ENCODE measurements at regions not wholly inside any gene's neighbourhood (a gene's known extent, or its start where the extent isn't known, plus 50 kb on each side); places are given as distances from the start of the nearest gene placed in this dataset.

DNA sequence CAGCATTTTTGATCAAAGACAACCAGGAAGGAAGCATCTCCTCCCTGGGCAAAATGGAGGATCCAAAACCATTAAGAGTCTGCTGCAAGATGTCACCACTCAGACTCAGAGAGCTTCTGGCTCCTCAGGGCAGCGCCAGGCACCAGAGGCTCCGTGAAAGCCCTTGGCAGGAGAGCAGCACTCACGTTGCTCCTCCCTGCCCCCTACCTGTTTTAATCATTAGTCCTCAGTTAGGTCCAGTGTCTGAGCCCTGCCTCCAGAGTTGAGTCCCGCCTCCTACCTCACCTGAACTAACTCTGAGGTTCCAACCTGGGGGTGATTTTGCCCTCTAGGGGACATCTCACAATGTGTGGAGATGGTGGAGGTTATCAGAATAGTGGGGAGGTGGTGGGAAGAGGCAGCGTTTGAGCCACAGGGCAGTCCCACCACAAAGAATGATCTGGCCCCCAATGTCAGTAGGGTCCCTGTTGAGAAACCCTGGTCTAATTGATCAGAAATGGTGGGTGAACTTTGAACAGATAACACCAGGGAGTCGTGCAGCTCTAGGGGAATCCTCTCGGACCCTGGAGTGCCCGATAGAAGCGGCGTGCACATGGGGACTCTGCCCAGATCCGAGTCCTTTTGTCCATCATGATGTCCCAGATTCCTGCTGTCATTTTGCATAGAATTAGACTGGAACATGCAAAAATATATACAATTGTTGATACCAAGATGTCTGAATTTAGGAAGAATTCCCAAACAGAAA lies 156.7 kb upstream of the DIO3 start:
- Histone ChIP-seq H3K9ac (no peak overlapping the region), H3K4me1 (peaks cover 11% of the 10 kb centered on the region), H3K27ac (no peak overlapping the region), H4K20me1 (no peaks in the 10 kb centered on the region), H3K36me3 (no peaks in the 10 kb centered on the region), H3K4me2 (no peak overlapping the region), H3K27me3 (peaks cover 17% of the 10 kb centered on the region), H3K4me3 (no peak overlapping the region), H3K9me3 (no peaks in the 10 kb centered on the region)
- TF ChIP-seq Cebpa-rat (IDR thresholded peaks at IDR 0.05), result no peak

DNA sequence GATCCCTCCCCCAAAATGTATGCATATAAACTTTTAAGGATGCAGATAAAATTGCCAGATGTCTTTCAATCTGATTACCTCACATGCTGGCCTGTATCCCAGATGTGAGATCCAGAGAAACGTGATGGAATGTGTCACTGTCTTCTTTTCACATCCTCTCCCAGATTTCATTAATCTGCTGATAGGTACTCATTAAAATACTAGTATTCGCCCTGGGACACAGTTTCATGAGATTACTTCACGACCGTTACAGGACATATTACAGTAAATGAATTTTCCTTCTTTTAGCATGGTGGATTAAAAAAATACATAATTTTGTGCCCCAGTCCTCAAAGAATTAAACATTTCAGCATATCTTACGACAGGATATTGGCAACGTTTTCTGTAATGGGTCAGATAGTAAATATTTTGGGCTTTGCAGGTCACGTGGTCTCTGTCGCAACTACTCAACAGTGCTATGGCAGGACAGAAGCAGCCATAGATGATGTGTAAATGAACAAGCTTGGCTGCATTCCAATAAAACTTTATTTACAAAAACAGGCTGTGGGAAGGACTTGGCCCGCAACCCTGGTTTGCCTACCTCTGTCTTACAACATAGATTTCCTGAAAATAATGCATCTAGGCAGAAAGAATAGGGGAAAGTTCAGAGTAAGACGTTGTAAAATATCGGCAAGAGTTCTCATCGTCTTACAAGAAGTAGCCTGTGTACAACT lies 156.0 kb upstream of the DIO3 start:
- no peak overlapping the region for H3K4me3 ChIP-seq
- H3K4me1 ChIP-seq, result peaks cover 16% of the 10 kb centered on the region
- no peak overlapping the region for H3K27ac ChIP-seq
- H3K36me3 ChIP-seq, result no peaks in the 10 kb centered on the region
- no peak overlapping the region for H3K4me2 ChIP-seq
- no peak overlapping the region for H3K9ac ChIP-seq
- TF ChIP-seq Cebpa-rat (IDR thresholded peaks at IDR 0.05), result no peak
- peaks cover 14% of the 10 kb centered on the region for H3K27me3 ChIP-seq
- no peaks in the 10 kb centered on the region for H3K9me3 ChIP-seq
- H4K20me1 ChIP-seq, result no peaks in the 10 kb centered on the region

DNA sequence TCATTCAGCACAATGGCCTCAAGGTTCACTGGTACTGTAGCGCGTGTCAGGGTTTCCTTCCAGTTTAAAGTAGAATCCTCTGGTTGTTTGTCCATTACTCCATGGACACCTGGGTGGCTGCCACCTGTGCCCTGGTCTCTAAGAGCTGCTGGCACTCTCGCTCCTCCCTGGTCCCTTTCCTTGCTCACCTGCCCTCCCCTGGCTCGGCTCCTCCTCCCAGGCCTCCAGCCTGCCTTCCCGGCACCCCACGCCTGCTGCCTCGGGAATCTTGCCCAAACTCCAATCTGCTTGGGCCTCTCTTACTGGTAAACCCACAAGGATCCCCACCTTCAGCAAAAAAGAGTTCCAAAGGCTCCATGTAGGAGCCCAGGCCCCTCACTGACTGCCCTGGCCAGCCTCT lies 154.4 kb upstream of the DIO3 start:
- Histone ChIP-seq H3K4me1 (peaks cover 9% of the 10 kb centered on the region; the same call in 1 of the 2 replicates), H4K20me1 (no peaks in the 10 kb centered on the region), H3K27ac (no peak overlapping the region), H3K4me3 (no peak overlapping the region), H3K9ac (no peak overlapping the region), H3K36me3 (no peaks in the 10 kb centered on the region), H3K27me3 (no peaks in the 10 kb centered on the region), H3K4me2 (no peak overlapping the region), H3K9me3 (no peaks in the 10 kb centered on the region)
- TF ChIP-seq Cebpa-rat (IDR thresholded peaks at IDR 0.05), result no peak

DNA sequence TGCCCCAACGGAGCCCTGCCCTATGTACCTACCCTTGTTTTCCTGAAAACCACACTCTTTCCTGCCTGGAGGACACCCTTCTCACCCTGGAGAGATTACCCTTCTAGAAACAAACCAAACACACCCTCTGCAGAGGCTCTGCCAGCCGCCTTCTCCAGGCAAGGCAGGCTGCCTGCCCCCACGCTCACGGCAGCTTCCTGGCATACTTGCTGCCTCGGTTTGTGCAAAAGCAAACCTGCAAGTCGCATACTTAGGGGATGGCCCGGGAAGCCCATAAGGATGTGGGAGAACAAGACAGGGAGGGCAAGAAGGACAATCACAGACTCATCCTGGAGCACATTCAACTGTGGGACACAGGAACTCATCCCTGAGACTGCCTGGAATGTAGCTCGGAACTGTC lies 154.0 kb upstream of the DIO3 start:
- no peaks in the 10 kb centered on the region for H4K20me1 ChIP-seq
- no peak for TF ChIP-seq Cebpa-rat (IDR thresholded peaks at IDR 0.05)

DNA sequence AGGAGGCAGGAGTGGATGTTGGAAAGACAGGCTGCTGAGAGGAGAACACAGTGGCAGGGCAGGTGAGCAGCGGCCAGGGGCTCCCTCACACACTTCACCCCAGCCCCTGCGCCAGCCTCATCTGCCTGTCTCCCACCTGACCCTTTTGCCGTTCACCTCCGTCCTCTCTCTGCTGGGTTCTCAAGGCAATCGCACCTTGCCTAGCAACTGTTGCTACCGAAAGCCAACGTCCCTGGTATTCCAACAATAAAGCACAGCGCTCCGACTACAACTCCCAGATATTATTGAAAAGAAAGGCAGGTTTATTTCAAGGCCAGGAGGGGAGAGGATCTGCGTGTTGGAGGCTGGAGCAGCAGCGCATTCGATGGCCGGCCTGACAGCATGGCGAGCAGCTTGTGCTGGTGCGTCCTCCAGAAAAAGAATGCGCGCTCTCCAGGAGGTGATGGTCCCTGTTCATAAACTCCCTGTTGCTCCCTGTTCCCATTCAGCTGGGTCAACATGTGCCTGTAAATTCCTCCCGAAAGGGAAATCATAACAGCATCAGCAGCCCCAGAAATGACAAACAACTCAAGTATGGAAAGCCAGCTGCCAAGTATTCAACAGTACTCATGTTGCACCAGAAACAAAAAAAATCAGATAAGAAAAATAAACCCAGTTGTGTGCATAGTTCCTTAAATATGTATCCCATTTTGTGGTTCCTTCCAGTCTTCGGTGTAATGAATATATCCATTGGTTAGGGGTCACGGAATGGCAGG lies 153.0 kb upstream of the DIO3 start:
- no peaks in the 10 kb centered on the region for H3K36me3 ChIP-seq
- H3K27ac ChIP-seq, result no peak overlapping the region
- H4K20me1 ChIP-seq, result no peaks in the 10 kb centered on the region
- H3K9ac ChIP-seq, result no peak overlapping the region
- H3K4me2 ChIP-seq, result no peak overlapping the region
- H3K4me1 ChIP-seq, result peaks cover 9% of the 10 kb centered on the region; the same call in 1 of the 2 replicates
- no peaks in the 10 kb centered on the region for H3K9me3 ChIP-seq
- no peak for TF ChIP-seq Cebpa-rat (IDR thresholded peaks at IDR 0.05)
- H3K27me3 ChIP-seq, result no peaks in the 10 kb centered on the region
- no peak overlapping the region for H3K4me3 ChIP-seq

More for the DNA sequence above, 154.0 kb upstream of the DIO3 start:
- no peaks in the 10 kb centered on the region for H3K27me3 ChIP-seq
- peaks cover 9% of the 10 kb centered on the region; the same call in 1 of the 2 replicates for H3K4me1 ChIP-seq
- no peak overlapping the region for H3K27ac ChIP-seq
- H3K36me3 ChIP-seq, result no peaks in the 10 kb centered on the region
- H3K9me3 ChIP-seq, result no peaks in the 10 kb centered on the region
- H3K4me3 ChIP-seq, result no peak overlapping the region
- H3K4me2 ChIP-seq, result no peak overlapping the region
- no peak overlapping the region for H3K9ac ChIP-seq

DNA sequence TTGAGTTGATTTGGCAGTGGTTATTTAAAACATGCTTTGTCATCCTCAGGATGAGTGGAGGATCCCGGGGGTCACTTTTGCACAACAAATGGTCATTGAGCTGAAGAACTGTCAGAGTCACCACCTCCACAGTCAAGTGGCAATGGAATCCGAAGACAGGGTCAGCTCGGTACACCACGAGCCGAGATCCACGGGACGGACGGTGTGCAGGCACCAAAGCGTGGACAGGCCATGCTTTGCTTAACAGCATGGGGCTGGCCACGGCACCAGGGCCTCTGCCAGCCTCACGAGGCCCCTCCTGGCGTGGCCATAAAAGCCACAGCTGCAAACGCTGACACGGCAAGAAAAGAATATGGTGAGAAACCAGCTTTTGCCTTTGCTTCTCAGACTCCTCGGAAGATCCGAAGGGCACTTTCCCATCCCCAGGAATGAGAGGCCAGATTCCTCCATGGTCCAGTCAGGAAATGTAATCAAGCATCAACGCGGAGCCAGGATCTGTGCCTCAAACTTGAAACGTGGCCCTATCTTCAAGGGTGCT lies 152.2 kb upstream of the DIO3 start:
- Histone ChIP-seq H3K27me3 (no peaks in the 10 kb centered on the region), H3K4me3 (no peak overlapping the region), H3K9me3 (no peaks in the 10 kb centered on the region), H3K9ac (no peak overlapping the region), H3K27ac (no peak overlapping the region), H4K20me1 (no peaks in the 10 kb centered on the region), H3K4me1 (peaks cover 9% of the 10 kb centered on the region; the same call in 1 of the 2 replicates), H3K4me2 (no peak overlapping the region), H3K36me3 (no peaks in the 10 kb centered on the region)
- no peak for TF ChIP-seq Cebpa-rat (IDR thresholded peaks at IDR 0.05)

DNA sequence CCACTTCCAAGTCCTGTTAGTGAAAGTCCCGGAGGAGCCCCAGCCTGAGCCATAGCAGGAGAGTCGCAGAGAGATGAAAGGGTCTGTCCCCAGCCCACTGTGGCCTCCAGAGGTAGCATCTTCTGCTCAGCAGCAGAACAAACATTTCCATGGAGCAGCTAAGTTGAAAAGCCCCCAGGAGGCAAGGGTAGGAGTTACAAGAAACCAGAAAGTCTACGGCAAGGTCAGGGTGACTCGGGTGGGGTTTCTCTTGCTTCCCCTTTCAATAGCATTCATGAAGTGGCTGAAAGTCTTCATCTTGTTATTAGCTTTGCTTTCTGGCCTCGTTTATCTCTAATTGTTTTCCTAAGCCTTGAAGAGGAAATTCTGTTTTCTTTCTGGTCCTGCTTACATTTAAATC lies 151.2 kb upstream of the DIO3 start:
- Histone ChIP-seq H3K36me3 (no peaks in the 10 kb centered on the region), H3K27me3 (no peaks in the 10 kb centered on the region), H4K20me1 (no peaks in the 10 kb centered on the region), H3K4me2 (peak overlapping the region; percentile 1; the same call in 1 of the 2 replicates), H3K4me3 (no peak overlapping the region), H3K27ac (no peak overlapping the region), H3K9ac (no peak overlapping the region), H3K4me1 (peaks cover 9% of the 10 kb centered on the region; the same call in 1 of the 2 replicates), H3K9me3 (no peaks in the 10 kb centered on the region)
- TF ChIP-seq Cebpa-rat (IDR thresholded peaks at IDR 0.05), result no peak

DNA sequence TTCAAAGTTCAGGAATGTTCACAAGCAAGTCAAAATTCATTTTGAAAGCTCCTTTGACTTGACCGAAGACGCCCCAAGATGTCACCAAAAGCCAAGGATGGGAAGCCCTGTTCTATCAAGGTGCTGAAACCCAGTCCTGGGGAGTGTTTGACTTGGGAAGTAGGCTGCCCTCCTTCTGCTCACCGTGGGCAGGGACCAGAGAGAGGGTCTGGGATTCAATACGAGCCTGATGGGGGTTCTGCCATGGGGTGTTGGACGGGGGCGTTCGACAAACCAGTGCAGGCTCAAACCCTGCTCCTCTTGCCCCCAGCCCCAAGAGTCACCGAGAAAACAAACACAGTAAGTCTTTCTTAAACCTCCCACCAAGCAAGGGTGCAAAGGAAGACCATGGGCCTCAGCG lies 150.1 kb upstream of the DIO3 start:
- H3K27me3 ChIP-seq, result no peaks in the 10 kb centered on the region
- peaks cover 9% of the 10 kb centered on the region; the same call in 1 of the 2 replicates for H3K4me1 ChIP-seq
- no peak overlapping the region for H3K27ac ChIP-seq
- H4K20me1 ChIP-seq, result no peaks in the 10 kb centered on the region
- no peak for TF ChIP-seq Cebpa-rat (IDR thresholded peaks at IDR 0.05)
- H3K4me2 ChIP-seq, result no peak overlapping the region
- H3K9me3 ChIP-seq, result no peaks in the 10 kb centered on the region
- no peak overlapping the region for H3K4me3 ChIP-seq
- H3K36me3 ChIP-seq, result no peaks in the 10 kb centered on the region
- H3K9ac ChIP-seq, result no peak overlapping the region

DNA sequence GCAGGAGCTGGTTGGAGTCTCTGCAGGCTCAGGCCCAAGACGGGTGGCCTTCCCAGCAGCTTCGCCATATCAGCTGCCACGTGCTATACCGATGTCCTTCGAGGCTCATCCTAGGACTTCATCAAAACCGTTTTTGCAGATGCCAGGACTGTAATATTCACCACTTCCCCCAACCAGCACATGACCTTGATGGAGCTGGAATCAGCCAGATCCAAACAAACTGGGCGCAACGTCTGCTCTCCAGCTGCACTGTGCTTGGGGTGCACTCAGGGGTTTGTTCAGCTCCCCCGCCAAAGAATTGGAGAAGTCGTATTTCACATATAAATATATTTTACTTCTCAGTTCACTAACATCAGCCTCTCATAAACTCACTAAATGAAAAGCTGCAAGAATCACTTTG lies 149.5 kb upstream of the DIO3 start:
- H3K27ac ChIP-seq, result no peak overlapping the region
- H3K4me2 ChIP-seq, result no peak overlapping the region
- peaks cover 9% of the 10 kb centered on the region; the same call in 1 of the 2 replicates for H3K4me1 ChIP-seq
- H3K9ac ChIP-seq, result no peak overlapping the region
- no peaks in the 10 kb centered on the region for H4K20me1 ChIP-seq
- no peaks in the 10 kb centered on the region for H3K9me3 ChIP-seq
- H3K36me3 ChIP-seq, result no peaks in the 10 kb centered on the region
- H3K4me3 ChIP-seq, result no peak overlapping the region
- no peaks in the 10 kb centered on the region for H3K27me3 ChIP-seq
- TF ChIP-seq Cebpa-rat (IDR thresholded peaks at IDR 0.05), result no peak
